Ureter (tissue), 1 donor: ENCODE measurements at regions not wholly inside any gene's neighbourhood (a gene's known extent, or its start where the extent isn't known, plus 50 kb on each side); places are given as distances from the start of the nearest gene placed in this dataset.

Experiments used
- DNase-seq: peaks from one replicate; pipeline ENCODE4 v3.0.0-alpha.2; 2020; ENCODE audit warnings: low spot score
- donor health status: DM: yes; HTN: yes; CAD: no.

DNA sequence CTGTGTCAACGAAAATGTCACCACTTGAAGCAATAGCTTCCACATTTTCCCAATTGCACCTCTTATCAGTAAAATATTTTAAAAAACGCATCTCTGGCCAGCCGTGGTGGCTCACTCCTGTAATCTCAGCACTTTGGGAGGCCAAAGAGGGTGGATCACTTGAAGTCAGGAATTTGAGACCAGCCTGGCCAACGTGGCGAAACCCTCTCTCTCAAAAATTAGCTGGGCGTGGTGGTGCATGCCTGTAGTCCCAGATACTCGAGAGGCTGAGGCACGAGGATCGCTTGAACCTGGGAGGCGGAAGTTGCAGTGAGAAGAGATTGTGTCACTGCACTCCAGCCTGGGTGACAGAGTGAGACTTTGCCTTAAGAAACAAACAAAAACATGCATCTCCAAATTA lies 210.1 kb upstream of the CHD1 start:
- no peak for DNase-seq

DNA sequence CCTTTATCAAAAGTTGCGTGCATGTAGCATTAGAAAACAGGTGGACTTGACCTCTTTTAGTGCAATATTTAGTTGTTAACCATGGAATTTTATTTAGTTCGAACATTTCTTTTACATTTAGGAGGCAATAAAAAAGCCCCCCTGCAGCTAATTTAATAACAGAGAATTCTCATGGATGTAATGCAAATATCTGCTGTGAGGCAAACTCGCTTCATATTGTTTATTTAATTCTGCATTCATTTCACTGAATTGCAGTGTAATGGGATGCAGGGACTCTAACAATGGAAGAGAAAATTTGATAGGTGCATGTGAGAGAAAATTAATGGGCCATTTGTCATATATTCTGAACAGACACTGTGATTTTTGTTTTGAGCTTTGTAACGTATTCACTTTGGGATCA lies 205.1 kb upstream of the CHD1 start:
- DNase-seq, result no peak

DNA sequence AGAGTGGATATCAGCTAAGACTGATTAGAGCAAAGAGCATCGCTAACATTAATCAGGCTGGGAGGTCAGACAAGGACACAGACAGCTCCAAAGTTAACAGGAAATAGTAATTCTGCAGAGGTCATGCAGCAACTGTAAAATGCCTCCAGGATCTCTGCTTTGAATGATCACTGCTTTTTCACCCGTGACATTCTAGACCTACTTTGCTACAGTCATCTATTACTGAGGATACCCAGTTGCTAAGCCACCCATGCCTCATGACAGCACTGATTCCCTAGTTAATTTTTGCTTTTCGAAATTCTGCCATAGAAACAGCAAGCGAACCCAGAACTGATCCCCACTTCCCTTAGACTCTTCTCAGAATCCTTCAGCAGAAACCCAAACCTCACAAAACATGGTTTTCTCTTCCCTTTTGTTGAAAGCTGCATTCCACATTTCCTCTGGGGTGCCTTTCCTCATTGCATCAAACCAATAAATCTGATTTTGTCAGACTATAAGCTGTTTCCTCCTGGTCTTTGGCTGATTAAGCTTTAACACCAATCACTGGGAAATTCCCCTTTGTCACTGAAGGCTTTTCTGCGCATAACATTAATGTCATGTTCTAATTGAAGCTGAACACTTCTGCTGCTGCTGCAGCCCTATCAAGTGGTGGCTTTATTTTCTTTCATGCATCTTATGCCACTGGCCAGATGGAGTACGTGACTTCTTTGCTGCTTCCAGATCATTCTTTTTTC lies 201.1 kb upstream of the CHD1 start:
- DNase-seq, result no peak

DNA sequence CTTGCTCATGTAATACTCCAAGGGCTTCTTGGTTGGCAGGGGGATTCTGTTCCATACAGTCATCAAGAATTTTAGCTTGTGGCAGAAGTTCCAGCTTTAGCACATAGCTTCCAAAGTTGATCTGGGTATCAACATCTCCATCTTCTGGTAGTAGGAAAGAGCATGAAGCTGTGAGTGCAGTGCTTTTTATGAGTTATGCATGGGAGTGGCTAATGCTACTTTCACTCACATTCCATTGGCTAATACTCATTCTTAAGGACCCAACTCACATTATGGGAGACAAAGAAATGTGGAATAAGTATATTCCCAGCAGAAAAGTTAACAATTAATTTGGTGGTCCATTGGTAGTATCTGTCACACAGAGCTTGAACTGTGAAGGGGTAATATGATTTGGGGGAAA lies 194.2 kb upstream of the CHD1 start:
- no peak for DNase-seq

DNA sequence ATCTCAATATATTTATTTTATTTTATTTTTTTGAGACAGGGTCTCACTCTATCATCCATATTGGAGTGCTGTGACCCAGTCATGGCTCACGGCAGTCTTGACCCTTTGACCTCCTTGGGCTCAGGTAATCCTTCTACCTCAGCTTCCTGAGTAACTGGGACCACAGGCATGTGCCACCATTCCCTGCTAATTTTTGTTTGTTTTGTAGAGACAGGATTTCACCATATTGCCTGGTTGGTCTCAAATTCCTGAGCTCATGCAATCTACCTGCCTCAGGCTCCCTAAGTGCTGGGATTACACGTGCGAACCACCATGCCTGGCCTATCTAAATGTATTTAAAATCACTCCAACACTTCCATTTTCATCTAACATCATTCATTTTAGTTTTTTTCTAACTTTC lies 190.5 kb upstream of the CHD1 start:
- no peak for DNase-seq

DNA sequence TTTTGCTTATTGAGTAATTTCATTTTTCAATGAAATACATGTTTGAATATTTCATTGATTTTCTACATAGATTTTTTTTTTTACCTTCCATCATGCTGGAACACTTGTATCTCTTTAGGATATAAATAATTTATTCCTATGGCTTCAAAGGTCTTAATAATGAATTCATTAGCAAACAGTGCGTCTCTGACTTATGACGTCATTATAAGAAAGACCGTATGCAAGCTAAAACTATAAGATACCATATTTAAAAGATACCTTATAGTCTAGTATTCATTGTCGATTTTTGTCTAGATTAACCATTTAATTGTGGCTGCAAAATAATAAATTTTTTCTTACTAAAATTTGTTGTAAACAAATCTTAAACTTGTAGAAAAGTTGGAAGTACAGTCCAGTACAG lies 187.7 kb upstream of the CHD1 start:
- DNase-seq, result no peak

DNA sequence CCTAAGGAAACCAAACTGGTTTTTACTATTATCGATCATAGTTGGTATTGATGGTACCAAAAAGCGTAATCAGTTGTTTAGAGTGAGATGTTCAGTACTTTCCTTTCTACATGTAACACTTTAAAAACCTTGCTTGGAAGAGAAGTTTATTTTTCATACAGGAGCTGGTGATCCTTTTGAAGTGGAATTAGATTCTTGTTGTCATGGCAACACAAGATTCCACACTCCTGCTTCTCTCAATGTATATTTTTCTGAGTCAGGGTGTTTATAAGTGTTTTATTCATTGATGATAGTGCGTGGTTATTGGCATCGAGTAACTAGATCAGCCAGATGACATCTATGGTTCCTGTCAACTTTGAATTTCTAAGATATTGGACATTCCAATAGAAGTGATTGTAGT lies 181.1 kb upstream of the CHD1 start:
- no peak for DNase-seq

DNA sequence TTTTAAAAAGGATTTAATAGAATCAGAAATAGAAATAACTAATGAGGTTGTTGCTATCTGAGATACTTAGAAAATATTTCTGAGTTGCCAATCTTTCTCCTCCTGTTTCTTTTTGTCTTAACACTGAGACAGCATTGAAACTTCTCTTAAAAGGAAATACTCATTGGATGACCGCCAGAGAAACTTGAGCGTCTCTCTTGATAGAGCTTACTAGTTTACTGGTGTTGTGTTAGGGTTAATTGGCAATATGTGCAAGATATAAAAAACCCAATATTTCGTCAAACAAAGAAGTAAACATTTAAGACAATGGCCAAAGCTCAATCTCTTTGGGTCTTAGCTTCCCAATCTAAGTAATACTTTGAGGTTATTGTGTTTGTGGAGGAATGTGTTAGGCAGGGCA lies 176.4 kb upstream of the CHD1 start:
- no peak for DNase-seq

DNA sequence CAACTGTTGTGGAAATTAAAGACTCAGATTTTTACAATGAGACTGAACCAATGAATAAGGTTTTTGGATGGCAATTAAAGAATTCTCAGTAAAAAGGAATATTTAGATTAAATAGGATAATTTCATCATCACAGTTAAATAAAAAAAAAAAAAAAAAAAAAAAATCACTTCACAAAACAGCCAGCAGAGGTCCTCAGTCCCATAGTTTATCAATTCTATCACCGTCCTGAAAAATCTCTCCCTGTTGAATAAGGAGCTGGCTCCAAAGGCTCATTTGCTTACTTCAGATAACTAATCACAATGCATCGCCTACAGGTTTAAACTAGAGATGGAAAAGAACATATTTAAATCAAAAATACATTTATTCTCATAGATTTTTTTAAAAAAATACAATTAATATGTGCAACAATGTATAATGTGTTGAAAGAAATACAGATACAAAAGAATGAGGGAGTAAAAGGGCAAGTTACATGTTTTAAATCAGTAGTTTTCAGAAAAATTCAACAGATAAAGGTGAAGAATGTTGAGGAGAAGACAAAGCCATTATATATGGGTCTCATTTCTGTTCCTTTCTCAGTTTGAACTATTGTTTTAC lies 175.8 kb upstream of the CHD1 start:
- DNase-seq, result no peak

DNA sequence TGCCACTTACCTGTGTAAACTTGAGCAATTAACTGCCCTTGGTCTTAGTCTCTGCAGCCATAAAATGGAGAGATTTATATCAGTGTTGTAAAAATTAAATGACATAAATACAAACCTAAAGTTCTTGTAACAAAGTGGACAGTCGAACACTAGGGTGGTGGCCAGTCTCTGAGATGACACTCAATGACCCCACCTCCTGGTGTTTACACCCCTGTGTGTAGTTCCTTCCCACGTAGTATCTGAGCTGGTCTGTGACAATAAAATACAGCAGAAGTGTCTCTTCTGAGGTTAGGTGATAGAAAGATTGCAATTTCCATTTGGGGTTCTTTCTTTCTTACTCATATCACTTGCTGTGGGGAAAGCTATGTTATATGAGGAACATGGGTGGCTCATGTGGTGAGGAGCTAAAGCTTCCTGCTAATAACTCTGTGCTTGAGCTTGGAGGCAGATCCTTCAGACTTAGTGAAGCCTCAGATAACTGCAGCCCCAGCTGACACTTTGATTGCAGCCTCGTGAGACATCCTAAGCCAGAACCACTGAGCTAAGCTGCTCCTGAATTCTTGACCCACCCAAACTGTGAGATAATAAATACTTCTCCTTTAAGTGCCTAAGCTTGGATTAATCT lies 173.4 kb upstream of the CHD1 start:
- no peak for DNase-seq

DNA sequence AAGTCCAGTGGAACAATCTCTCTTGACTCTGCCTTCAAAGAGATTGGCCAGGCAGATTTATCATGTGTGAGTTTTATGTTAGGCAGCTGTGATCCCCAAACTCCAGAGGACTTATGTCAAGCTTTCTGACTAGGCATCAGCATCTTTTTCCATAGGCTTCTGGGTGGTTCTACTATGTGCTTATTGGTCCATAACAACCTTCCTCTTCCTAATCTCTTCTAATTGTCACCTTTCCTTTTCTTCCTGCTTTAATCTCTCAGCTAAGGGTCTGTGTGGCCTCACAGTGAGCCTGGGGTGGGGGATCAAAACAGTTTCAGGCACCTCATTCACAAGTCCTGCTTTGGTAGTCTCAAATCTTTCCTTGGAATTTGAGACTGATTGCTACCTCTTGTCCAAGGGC lies 170.9 kb upstream of the CHD1 start:
- no peak for DNase-seq

DNA sequence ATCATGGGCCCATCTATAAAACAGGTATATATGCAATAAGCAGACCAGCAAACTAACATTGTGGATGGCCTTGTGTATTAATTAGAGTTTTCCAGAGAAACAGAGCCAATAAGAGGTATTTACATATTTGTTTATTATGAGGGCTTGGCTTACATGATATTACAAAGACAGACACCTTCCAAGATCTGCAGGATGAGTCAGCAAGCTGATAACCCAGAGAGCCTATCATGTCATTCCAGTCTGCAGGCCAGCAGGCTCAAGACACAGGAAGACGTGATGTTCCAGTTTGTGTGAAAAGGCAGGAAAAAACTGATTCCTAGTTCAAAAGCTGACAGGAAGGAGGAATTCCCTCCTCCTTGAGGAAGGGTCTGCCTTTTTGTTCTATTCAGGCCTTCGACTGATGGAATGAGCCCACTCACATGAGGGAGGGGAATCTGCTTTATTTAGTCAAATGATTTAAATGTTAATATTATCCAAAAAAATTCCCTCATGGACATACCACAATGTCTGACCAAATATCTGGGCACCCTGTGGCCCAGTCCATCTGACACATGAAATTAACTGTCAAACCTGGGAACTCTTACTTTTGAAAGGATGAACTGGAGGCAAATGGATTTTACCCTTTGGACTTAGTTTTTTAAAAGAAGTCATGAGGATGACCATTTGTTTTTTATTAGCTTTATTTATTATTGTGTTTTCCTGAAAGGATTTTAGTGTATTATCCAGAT lies 161.2 kb upstream of the CHD1 start:
- no peak for DNase-seq

DNA sequence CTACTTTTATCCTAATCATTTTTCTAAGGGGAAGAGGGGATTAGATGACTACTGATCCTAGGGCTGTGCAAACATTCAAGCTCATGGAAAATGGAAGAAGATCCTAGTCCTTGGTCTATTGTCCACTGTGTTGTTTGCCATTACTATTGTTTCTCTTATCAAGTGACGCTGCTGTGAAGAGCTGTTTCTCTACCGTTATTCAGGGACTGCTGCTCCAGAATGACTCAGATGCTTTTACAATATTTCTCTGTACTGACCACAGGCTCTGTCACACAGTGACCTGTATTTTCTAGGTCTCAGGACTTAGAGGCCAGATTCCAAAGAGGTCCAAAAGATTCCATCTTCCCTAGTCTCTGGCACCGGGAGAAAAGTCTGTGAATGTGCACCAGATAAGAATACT lies 159.5 kb upstream of the CHD1 start:
- DNase-seq, result no peak

DNA sequence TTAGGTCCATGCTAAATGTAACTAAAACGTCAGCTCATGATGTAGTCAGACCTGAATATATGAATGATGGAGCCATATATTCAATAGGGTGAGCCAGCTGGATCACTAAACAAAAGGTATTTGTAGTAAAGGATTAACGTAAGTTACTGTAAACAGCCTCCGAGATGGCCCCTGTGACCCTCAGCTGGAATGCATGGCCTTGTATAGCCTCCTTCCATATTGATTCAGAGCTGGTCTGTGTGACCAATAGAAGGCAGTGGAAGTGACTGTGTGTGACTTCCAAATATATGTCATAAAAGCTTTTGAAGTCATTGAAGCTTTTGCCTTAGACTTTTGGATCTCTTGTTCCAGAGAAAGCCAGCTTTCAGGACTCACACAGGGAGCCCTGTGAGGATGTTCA lies 154.4 kb upstream of the CHD1 start:
- DNase-seq, result no peak

DNA sequence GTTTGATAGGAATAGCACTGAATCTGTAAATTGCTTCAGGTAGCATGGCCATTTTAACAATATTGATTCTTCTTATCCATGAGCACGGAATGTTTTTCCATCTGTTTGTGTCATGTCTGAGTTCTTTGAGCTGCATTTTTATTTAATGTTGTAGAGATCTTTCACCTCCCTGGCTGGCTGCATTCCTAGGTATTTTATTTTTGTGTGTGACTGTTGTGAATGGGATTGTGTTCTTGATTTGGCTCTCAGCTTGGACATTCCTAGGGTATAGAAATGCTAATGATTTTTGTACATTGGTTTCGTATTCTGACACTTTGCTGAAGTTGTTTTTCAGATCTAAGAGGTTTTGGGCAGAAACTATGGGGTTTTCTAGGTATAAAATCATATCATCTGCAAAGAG lies 152.9 kb upstream of the CHD1 start:
- no peak for DNase-seq

DNA sequence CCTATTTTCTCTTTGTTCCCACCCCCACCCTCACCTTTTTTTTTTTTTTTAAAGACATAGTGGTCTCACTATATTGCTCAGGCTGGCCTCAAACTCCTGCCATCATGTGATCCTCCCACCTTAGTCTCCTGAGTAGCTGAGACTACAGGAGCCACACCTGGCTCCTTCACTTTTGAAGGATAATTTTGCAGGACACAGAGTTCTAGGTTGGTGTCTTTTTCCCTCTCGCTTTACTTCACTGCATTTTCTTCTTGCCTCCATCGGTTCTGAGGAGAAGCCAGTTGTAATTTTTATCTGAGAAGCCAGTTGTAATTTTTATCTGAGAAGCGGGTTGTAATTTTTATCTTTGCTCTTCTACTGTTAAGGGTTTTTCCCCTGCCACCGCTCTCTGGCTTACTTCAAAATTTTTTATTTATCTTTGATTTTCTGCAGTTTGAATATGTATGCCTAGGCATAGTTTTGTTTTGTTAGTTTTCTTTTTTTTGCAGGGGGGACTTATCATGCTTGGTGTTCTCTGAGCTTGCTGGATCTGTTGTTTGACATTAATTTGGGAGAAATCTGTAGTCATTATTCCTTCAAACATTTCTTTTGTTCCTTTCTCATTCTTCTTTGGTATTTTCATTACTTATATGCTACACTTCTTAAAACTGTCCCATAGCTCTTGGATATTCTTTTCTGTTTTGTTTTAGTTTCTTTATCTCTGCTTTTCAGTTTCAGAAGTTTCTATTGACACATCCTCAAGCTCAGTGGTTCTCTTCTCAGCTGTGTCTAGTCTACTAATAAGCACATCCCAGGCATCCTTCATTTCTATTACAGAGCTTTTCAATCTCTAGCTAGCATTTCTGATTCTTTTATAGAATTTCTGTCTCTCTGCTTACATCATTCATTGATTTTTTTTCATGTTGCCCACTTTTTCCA lies 148.2 kb upstream of the CHD1 start:
- DNase-seq, result no peak

DNA sequence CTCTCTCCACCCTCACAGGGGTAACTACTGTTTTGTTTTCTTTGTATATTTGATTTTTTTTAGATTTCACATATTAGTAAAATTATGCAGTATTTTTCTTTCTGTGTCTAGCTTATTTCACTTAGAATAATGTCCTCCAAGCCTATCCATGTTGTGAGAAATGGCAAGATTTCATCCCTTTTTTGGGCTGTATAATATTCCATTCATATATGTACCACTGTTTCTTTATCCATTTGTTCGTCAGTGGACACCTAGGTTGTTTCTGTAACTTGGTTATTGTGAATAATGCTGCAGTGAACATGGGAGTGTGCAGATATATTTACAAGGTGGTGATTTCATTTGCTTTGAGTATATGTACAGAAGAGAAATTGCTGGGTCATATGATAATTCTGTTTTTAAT lies 144.0 kb upstream of the CHD1 start:
- DNase-seq, result no peak

DNA sequence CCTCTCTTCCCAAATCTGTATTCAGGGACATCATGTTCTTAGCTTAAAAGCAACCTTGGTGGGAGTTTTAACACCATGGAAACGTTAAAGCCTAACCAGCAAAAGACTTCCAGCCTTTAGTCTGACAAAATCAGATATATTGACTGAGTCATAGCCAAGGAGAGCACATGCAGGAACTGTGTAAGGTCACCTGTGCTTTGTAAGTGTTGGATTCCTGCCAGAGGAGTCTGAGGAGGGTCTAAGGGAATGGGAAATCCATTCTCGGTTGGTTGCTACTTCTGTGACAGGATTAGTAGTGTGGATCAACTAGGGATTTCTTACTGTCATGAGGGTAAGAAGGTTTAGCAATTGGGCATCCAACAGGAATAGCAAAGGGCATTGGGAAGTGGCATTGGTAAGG lies 142.0 kb upstream of the CHD1 start:
- DNase-seq, result no peak

DNA sequence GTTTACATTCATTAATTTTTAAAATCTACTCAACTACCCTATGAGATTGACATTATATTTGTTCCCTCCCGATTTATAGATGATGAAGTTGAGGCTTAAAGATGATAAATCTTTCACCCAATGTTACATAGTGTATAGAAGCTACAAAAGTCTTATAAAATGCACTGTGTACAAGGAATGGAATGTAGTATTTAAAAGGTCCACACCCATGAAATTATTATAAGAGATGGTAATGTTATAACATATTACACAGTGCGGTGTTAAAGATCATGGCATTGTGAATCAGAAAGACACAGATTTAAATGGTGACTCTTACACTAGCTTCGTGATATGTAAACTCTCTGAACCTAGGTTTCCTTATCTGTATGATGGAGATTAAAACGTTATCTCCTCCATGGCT lies 141.6 kb upstream of the CHD1 start:
- DNase-seq, result no peak

DNA sequence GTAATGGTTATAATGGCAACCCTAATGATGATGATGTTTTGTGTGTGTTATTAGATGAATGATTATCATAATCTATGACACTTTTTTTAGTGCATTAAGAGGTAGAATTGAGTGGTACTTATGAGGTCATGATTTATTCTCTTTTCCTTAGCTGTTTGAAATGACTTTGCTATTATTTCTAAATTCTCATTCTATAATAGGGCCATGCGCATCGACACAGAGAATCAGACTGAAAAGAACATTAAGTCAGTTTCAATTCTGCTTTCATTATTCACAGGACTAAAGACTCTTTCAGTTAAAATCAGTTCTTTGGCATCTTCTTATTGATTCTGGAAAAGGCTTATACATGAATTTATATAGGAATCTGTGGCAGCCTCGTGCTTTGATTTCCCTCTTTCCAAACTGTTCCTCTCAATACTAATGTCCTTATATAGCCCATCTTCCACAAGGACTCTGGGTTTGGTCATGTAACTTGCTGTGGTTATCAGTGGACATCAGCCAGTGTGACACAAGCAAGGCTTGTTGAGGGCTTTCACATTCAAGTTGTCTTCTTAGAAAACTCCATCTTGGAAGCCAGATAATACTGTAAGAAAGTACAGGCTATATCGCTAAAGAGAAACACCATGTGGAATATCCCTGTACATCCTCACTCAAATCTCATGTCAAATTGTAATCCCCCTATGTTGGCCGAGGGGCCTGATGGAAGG lies 140.3 kb upstream of the CHD1 start:
- DNase-seq, result no peak

DNA sequence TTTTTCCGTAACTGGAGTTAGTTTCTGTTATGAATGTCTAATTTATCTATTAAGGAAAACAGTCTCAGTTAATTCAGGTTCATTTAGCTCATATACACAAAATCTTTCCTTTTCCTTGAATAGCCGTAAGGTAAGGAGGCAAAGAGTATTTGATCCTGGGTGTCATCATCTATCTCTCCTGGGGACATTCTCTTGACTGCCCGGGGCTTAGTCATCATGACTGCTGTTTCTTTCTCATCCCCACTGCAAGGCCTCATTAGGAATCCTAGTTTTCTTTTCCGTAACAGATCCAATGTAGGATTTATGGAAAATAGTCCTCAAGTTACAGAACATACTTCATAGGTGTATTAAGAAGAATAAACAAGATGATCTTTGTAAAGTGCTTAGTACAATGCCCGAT lies 134.9 kb upstream of the CHD1 start:
- no peak for DNase-seq
